Ovary (tissue), 7 donors: ENCODE measurements at regions not wholly inside any gene's neighbourhood (a gene's known extent, or its start where the extent isn't known, plus 50 kb on each side); places are given as distances from the start of the nearest gene placed in this dataset.

Source experiments
- DNase-seq, 5 donors: peaks; one replicate each; pipeline ENCODE4 v3.0.0-alpha.2; 2019 to 2020
- H3K27ac ChIP-seq, 2 donors: fragments of 200-600 bp; one replicate each; pipeline versions ENCODE4 v1.5.1 to v1.8.0; 2019 to 2022
- H3K27me3 ChIP-seq: fragments of 200-600 bp; one replicate; pipeline ENCODE4 v1.8.0; 2022
- H3K36me3 ChIP-seq: fragments of 200-600 bp; sonication (generic); one replicate; pipeline ENCODE4 v1.5.1; 2019
- H3K4me1 ChIP-seq: one replicate; pipeline ENCODE4 v1.8.1; 2013; ENCODE audit warnings: mild to moderate bottlenecking, moderate library complexity; ENCODE audit not compliant: insufficient read depth
- H3K4me3 ChIP-seq: fragments of 200-600 bp; sonication (generic); one replicate; pipeline ENCODE4 v1.5.1; 2017
- H3K9me3 ChIP-seq, 2 donors: fragments of 200-600 bp in 1 of 2; sonication (generic) in 1 of 2; one replicate each; pipeline versions ENCODE4 v1.5.1 to v1.8.1; 2013 to 2019; ENCODE audit warnings: mild to moderate bottlenecking in 1 of 2, moderate library complexity in 1 of 2
- EP300 ChIP-seq: sonication (generic); formaldehyde crosslinking; IDR thresholded peaks from one replicate; pipeline ENCODE4 v1.6.1; 2017; ENCODE audit warnings: antibody characterized with exemption
- POLR2A ChIP-seq: fragments of 450-650 bp; IDR thresholded peaks from one replicate; pipeline ENCODE4 v1.6.1; 2017; ENCODE audit warnings: antibody characterized with exemption, mild to moderate bottlenecking, moderate library complexity
- WGBS, 3 donors: extraction: QIAGEN DNeasy Blood & Tissue Kit in 1 of 3; methylation state at CpG; one replicate each; pipeline versions ENCODE4 v1.1.5 to v1.1.7; 2013 to 2017; 5-methylcytosine and 5-hydroxymethylcytosine counted together
- intact Hi-C, 4 donors: fragments of 100-400 bp; cut with DNase I; formaldehyde crosslinking; loops; one replicate each; pipeline versions ENCODE4 v1.11.0 to v1.15.1; 2022 to 2023
- TF ChIP-seq, protein P1 (sequence below), 3 donors: fragments of 450-650 bp in 2 of 3; fragments of 200-600 bp in 1 of 3; IDR thresholded peaks; one replicate each; pipeline versions ENCODE4 v1.5.1 to v1.8.0; 2016 to 2022; ENCODE audit warnings: antibody characterized with exemption in 3 of 3, mild to moderate bottlenecking in 1 of 3
- donor health status: DM: no; HTN: no; CAD: no; lungs with moderate emphysema.
- donor health status: DM: no; HTN: no; CAD: no.
- donor health status: Bipolar disorder and iron deficiency.
- donor health status: DM: no; HTN: no; CAD: no.
- donor health status: DM: yes; HTN: yes; CAD: no.

DNA sequence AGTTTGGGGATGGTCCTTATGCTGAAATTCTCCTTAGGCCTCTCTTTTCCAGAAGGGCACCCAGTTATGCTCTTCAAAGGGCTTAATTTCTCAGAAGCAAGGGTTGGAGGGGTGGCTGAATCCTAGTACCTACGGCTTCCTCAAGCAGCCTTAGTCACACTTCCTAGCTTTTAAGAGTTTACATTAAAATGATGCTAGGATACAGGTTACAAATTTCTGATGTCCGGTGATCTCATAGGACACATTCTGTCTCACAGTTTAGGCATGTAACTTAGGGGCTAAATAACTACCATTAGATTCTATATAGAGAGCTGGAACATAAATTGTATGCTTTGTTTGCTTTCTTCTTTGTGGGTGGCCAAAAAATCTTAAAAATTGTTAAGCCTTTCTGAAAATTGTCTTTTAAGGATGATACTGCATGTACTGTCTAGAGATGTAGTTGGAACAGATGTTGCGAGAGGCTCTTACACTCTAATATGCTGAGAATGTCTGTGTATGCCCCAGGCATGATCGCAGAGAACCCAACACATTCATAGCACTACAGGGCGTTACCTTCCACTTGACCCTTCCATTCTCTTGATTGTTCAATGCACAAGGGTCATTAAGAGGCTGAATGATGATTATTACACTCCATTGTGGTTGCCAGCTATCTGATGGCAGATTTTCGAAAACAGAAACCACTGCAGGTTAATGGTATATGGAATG, 139.1 kb downstream of the TMEM38B start:
- no peaks in the 10 kb centered on the region for H3K36me3 ChIP-seq
- H3K4me1 ChIP-seq: peaks cover 7% of the 10 kb centered on the region
- no peak overlapping the region for H3K4me3 ChIP-seq
- H3K9me3 ChIP-seq: no peaks in the 10 kb centered on the region
- TF ChIP-seq POLR2A (no peak), EP300 (no peak)
- TF ChIP-seq, protein P1, sequence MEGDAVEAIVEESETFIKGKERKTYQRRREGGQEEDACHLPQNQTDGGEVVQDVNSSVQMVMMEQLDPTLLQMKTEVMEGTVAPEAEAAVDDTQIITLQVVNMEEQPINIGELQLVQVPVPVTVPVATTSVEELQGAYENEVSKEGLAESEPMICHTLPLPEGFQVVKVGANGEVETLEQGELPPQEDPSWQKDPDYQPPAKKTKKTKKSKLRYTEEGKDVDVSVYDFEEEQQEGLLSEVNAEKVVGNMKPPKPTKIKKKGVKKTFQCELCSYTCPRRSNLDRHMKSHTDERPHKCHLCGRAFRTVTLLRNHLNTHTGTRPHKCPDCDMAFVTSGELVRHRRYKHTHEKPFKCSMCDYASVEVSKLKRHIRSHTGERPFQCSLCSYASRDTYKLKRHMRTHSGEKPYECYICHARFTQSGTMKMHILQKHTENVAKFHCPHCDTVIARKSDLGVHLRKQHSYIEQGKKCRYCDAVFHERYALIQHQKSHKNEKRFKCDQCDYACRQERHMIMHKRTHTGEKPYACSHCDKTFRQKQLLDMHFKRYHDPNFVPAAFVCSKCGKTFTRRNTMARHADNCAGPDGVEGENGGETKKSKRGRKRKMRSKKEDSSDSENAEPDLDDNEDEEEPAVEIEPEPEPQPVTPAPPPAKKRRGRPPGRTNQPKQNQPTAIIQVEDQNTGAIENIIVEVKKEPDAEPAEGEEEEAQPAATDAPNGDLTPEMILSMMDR (IDR thresholded peaks at IDR 0.05): no peak
- WGBS, 3 donors: 92 to 95% (median 94%) methylated on average over 6 of the region's 6 CpGs
- no peak for DNase-seq
- no peaks in the 10 kb centered on the region for H3K27me3 ChIP-seq
- H3K27ac ChIP-seq: no peak overlapping the region
- intact Hi-C loops: no loop called here

DNA sequence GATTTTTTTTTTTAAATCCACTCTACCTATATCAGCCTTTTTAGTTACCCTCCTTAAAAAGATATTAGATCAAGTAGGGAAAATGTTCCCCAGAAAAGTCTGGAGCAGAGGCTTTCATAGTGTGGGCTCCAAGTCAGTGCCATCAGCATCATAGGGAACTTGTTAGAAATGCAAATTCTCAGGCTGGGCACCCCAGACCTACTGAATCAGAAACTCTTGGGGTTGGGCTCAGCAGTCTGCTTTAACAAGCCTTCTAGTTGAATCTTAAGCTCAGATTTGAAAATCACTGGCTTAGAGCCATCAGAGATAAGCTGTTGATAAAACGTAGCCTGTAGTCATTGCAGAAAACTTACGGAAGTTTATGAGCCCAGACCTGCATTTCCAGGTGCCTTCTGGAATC, 140.1 kb downstream of the TMEM38B start:
- Histone ChIP-seq H3K9me3 (no peaks in the 10 kb centered on the region), H3K27me3 (no peaks in the 10 kb centered on the region), H3K36me3 (no peaks in the 10 kb centered on the region), H3K4me3 (no peak overlapping the region), H3K27ac (no peak overlapping the region), H3K4me1 (peaks cover 7% of the 10 kb centered on the region)
- no peak for TF ChIP-seq EP300
- TF ChIP-seq, protein P1 (IDR thresholded peaks at IDR 0.05): no peak
- TF ChIP-seq POLR2A: no peak
- WGBS, 3 donors: 76 to 85% (median 81%) methylated on average over 2 of the region's 2 CpGs
- intact Hi-C loops: no loop called here
- no peak for DNase-seq

DNA sequence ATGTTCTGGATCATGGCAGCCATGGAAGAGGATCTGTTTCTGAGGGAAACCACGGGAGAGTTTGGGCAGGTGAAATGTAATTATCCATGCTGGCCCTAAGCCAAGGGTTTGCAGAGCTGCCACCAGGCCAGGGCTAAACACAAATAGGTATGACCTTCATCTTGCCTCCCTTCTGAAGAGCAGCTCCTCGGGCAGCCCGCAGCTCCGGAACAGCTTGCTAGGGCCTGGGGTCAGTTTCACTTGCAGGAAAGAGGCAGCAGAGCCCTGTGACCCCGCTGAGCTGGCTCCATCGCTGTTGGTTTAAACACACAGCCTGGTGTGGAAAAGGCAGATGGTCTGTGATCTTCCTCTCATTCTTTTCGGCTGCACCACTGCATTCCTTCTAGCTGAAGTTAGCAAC, 141.4 kb downstream of the TMEM38B start:
- intact Hi-C loops: no loop called here
- 18 to 52% (median 24%) methylated on average over 7 of the region's 7 CpGs for WGBS, 3 donors
- H3K36me3 ChIP-seq: no peaks in the 10 kb centered on the region

DNA sequence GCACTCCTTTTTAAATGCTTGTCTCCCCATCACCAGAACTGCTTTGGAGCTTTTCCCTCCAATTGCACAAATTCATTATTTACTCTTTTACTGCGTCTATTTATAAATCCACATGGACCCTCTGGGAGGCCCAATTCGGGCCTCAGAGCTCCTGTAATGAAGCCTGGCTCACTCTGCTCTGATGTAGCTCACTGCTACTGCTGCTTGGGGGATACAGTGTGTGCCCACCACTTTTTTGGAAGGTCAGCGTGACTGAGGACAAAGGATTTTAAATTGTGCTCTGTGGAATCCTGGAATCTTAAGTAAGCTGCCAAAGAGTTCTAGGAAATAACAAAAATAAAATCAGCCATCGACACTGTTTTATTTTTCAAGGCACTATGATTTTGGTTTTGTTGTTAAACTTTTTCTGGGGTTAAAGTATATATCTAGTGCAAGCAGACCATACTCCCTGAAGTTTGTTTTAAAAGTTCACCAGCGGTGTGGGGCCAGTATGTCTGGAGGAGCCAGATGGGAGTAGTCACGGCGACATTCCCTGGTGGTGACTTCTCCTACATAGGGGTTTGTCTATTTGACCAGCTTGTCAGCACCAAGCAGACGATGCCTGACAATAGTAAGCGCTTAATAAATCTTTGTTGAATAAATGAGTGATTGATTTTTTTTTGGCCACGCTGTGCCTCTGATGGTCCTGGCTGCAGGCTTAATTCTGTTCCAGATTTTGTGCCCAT, 142.8 kb downstream of the TMEM38B start:
- Histone ChIP-seq H3K27me3 (no peaks in the 10 kb centered on the region), H3K9me3 (no peaks in the 10 kb centered on the region), H3K4me1 (peaks cover 7% of the 10 kb centered on the region), H3K27ac (no peak overlapping the region), H3K36me3 (no peaks in the 10 kb centered on the region), H3K4me3 (no peak overlapping the region)
- TF ChIP-seq POLR2A (no peak), EP300 (no peak)
- TF ChIP-seq, protein P1 (IDR thresholded peaks at IDR 0.05): no peak
- 16 to 30% (median 20%) methylated on average over 10 of the region's 10 CpGs for WGBS, 3 donors
- no peak for DNase-seq
- intact Hi-C loops: no loop called here

More for the DNA sequence above, 141.4 kb downstream of the TMEM38B start:
- H3K27me3 ChIP-seq: no peaks in the 10 kb centered on the region
- no peak for DNase-seq
- H3K9me3 ChIP-seq: no peaks in the 10 kb centered on the region
- TF ChIP-seq EP300 (no peak), POLR2A (no peak)
- TF ChIP-seq, protein P1 (IDR thresholded peaks at IDR 0.05): no peak
- peaks cover 7% of the 10 kb centered on the region for H3K4me1 ChIP-seq
- no peak overlapping the region for H3K27ac ChIP-seq
- no peak overlapping the region for H3K4me3 ChIP-seq
